ENCODE measurements at regions not wholly inside any gene's neighbourhood (a gene's known extent, or its start where the extent isn't known, plus 50 kb on each side); places are given as distances from the start of the nearest gene placed in this dataset.
"Not testable (repeated sequence)": the region's sequence is repeated elsewhere in the genome, so short reads cannot be mapped to it uniquely, and the experiment has no call there.

GRCh38 chr6:56838965-56839364 lies 115.9 kb upstream of the BEND6 start:
- DNase-seq (ENCODE audit: low read depth) = no peak

- DNase-seq (ENCODE audit: low read depth) = no peak
Measured at GRCh38 chr6:56838016-56838555, 116.8 kb upstream of the BEND6 start.

- no peak for DNase-seq (ENCODE audit: low read depth)
Measured at GRCh38 chr6:56837322-56837894, 117.5 kb upstream of the BEND6 start.

- DNase-seq (ENCODE audit: low read depth) = no peak
Measured at GRCh38 chr6:56835612-56836011, 119.3 kb upstream of the BEND6 start.

GRCh38 chr6:56833873-56834272 lies 121.0 kb upstream of the BEND6 start:
- DNase-seq (ENCODE audit: low read depth) = no peak

- no peak for DNase-seq (ENCODE audit: low read depth)
Measured at GRCh38 chr6:56833127-56833791, 121.6 kb upstream of the BEND6 start.

- no peak for DNase-seq (ENCODE audit: low read depth)
Measured at GRCh38 chr6:56832225-56832624, 122.7 kb upstream of the BEND6 start.

- no peak for DNase-seq (ENCODE audit: low read depth)
Measured at GRCh38 chr6:56831334-56831733, 123.6 kb upstream of the BEND6 start.

GRCh38 chr6:56827908-56828649 lies 126.8 kb upstream of the BEND6 start:
- DNase-seq (ENCODE audit: low read depth) = no peak

GRCh38 chr6:56824431-56824830 lies 130.5 kb upstream of the BEND6 start:
- not testable (repeated sequence) for DNase-seq (ENCODE audit: low read depth)

- DNase-seq (ENCODE audit: low read depth) = no peak
Measured at GRCh38 chr6:56821005-56821432, 133.9 kb upstream of the BEND6 start.

- DNase-seq (ENCODE audit: low read depth) = no peak
Measured at GRCh38 chr6:56820060-56820459, 134.8 kb upstream of the BEND6 start.

- DNase-seq (ENCODE audit: low read depth) = no peak
Measured at GRCh38 chr6:56819604-56820003, 135.3 kb upstream of the BEND6 start.

- no peak for DNase-seq (ENCODE audit: low read depth)
Measured at GRCh38 chr6:56816370-56816769, 138.5 kb upstream of the BEND6 start.

- DNase-seq (ENCODE audit: low read depth) = no peak
Measured at GRCh38 chr6:56815436-56815835, 139.5 kb upstream of the BEND6 start.

- no peak for DNase-seq (ENCODE audit: low read depth)
Measured at GRCh38 chr6:56814802-56815201, 140.1 kb upstream of the BEND6 start.

- no peak for DNase-seq (ENCODE audit: low read depth)
Measured at GRCh38 chr6:56814308-56814707, 140.6 kb upstream of the BEND6 start.

GRCh38 chr6:56812851-56813250 lies 142.1 kb upstream of the BEND6 start:
- not testable (repeated sequence) for DNase-seq (ENCODE audit: low read depth)

GRCh38 chr6:56808871-56809359 lies 146.0 kb upstream of the BEND6 start:
- DNase-seq (ENCODE audit: low read depth) = no peak

GRCh38 chr6:56807989-56808337 lies 146.9 kb upstream of the BEND6 start:
- no peak for DNase-seq (ENCODE audit: low read depth)

GRCh38 chr6:56807326-56807988 lies 147.4 kb upstream of the BEND6 start:
- DNase-seq (ENCODE audit: low read depth) = no peak

- no peak for DNase-seq (ENCODE audit: low read depth)
Measured at GRCh38 chr6:56806368-56806767, 148.5 kb upstream of the BEND6 start.

All from T follicular helper cell (primary cell).